Cerebellar cortex (tissue), 1 donor: ENCODE measurements at regions not wholly inside any gene's neighbourhood (a gene's known extent, or its start where the extent isn't known, plus 50 kb on each side); places are given as distances from the start of the nearest gene placed in this dataset.

Experiments used
- DNase-seq: peaks from one replicate; pipeline ENCODE4 v3.0.0-alpha.2; 2015; ENCODE audit warnings: low spot score

- peak; percentile 19 for DNase-seq
Measured at GRCh38 chr18:21997207-21998143, 171.9 kb upstream of the GATA6 start.

- no peak for DNase-seq
Measured at GRCh38 chr18:21998486-21998885, 170.9 kb upstream of the GATA6 start.

DNA sequence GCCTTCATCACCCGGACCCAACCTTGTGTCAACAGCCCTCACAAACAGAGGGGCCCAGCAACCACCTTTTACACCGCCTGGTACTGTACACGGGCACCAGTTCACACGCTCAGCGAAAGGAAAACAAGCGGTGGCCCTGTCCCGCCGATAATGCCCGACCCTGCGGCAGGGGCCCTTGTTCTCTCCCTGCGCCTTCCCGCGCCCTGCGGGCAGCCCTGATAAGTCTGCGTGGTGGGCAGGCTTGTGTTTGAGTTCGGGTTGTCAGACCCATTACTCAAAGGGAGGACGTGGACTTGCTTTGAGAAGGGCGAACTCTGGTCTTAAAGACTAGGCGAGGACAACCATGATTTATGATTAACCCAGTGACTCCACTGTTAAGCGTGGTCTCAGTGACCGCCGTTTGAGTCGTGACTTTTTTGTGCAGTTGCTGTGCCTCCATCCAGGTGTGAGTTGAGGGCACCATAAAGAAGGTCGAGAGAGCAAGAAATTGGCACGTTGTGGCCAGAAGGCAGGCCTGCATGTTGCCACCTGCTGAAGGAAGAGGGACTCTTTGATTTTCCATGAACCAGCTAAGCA is 167.4 kb upstream of the GATA6 start:
- no peak for DNase-seq

GRCh38 chr18:22005191-22005841 is 164.1 kb upstream of the GATA6 start:
- DNase-seq: no peak

DNA sequence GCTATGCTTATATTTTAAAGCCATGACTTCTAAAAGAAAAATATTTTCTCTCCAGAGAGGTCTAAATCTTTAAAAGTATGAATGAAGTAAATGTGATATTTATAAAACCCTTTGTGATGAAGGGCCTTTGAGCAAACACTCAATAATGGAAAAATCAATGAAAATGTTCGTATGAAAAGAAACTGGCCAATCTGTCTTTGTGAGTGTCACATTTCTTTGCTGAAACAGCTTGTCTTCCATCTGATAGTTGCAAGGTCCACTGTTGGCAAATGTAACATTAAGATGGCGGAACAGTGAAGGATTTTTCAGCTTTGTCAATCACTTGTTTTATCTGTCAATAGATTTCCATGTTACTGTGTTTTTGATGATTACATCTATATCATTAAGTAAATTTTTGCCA is 162.9 kb upstream of the GATA6 start:
- no peak for DNase-seq

DNA sequence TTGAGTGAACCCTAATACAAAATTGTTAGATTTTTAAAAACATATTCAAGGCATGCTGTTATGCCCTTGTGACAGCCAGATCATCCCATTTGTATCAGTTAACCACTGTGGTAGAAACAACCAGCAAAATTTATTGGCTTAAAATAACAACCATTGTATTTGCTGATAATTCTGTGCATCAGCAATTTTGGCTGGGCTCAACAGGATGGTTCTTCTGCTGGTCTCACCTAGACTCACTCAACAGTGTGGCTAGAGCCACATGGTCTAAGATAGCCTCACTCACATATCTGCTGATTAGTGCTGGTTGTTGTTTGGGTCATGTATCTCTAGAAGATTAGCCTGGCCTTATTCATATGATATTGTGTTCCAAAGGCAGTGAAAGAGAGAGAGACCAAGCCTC is 160.1 kb upstream of the GATA6 start:
- no peak for DNase-seq

DNA sequence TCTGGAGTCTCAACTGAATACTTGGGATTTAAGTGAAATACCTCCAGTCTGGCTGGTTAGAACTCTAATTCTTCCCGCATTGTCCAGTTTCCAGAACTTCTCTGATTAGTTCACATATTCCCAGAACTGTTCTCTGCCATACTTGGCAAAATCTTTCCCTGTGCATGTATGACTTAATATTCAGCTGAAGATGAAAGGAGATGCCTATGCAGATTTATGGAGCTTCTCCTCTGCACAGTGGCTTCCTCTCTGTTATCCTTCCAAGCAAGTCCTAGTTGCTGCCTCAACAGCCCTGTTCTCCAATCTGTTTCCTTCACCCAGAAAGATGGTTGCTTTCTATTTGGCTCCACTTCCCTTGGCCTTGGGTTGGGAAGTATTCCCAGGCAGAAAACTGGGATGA is 155.4 kb upstream of the GATA6 start:
- DNase-seq: no peak

DNA sequence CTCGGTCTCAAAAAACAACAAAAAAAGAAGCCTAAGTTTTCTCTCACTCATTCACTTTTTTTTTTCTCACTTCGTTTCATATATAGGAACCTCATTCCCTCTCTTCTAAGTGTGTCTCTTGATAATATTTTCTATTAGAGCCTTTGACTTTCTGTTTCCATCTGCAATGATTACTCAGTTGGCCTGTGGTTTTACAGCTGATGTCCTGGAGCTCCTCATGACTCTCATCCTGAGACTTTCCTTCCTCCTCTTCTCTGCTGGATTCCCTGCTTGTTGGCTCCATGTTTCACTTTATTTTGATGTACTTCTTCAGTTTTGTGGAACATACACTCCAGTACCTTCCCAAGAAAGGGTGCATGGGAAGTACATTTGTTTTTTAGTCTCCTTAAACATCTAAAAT is 154.2 kb upstream of the GATA6 start:
- no peak for DNase-seq

- DNase-seq: no peak
Measured at GRCh38 chr18:22018366-22018765, 151.0 kb upstream of the GATA6 start.

- DNase-seq: no peak
Measured at GRCh38 chr18:22019193-22019592, 150.2 kb upstream of the GATA6 start.

DNA sequence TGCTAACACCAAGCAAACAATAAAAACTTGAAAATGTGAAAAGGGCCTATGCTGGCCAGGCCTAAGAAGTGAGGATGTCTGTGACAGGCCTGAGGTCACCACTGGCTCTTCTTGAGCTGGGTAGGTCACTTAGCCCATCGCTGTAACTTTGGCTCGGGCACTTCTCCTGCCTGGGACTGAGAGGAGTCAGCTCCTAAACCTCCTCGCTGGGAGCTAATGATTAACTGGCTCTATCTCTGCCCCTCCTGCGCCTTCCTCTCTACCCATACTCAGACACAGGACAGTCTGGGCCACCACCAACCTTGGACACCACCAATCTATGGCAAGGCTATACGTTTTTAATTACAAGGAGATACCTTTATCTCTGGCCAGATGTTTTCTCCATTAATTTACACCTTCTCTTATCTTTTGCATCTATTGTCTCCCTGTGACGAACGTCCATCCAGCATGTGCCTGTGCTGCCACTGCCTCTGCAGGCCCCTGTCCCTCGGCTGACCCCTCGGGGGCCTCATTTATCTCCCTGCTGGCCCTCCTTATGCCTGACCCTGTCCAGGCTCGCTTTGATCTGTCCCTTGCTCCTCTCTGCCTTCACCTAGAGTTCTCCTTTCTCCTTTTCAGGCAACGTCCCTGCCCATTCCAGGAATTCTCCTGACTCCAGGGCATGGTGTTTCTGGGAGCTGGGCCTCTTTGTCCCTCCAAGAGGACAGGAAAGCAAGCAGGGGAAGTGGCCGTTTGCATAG is 149.1 kb upstream of the GATA6 start:
- no peak for DNase-seq

DNA sequence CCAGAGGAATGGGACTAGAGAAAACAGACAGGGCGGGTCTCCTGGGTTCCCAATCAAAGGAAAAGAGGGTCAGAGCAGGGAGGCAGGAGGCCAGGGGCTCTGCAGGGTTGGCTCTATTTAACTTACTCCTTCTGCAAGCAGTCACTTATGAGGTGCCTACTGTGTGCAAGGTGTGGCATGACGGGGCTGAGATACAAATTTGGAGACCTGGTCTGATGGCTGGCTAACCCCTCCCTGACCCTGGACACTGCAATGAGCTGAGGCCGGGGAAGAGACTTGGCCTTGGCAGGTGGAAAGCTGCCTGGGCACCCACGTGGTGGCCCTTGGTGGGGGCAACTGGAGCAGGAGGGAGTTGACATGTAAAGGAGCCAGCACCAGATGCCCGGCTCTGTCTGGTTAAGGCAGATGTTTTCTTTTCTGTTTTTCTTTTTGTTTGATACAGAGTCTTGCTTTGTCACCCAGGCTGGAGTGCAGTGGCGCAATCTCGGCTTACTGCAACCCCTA is 148.5 kb upstream of the GATA6 start:
- DNase-seq: no peak

DNA sequence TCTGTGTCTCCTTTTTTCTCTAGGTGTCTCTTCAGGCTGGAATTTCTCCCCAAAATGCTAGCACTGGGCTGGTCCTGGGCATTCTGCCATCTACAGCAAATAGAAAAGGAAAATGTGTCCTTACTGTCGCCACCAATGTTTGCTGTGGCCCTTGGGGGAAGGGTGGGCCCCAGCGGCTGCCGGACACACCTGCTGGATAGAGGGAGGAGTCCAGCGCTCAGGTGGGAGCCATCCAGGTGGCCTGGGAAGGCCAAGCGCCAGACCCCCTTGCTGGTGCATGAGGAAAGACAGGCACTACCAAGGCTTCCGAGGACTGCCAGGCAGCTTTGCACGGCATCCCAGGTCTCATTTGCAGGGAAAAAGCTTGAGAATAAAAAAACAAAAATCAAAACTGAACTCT is 147.7 kb upstream of the GATA6 start:
- DNase-seq: no peak

GRCh38 chr18:22024924-22025323 is 144.5 kb upstream of the GATA6 start:
- no peak for DNase-seq

DNA sequence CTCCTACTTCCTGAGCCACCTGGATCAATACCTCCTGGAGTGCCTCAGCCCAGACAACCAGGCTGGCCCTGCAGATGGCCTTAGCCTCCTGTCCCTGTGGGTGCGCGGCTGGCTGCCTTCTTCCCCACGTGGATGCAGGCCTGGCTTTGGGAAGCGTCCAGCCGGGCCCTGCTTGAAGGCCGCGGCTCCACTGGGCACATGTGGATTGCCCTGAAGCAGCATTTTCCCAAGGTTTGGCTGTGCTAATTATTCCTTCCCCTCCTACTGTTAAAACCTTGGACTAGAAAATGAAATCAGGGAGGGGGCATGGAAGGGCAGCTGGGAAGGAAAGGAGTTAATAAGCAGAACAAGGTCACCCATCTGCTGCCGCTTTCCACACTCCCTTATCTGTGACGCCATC is 143.0 kb upstream of the GATA6 start:
- DNase-seq: no peak

DNA sequence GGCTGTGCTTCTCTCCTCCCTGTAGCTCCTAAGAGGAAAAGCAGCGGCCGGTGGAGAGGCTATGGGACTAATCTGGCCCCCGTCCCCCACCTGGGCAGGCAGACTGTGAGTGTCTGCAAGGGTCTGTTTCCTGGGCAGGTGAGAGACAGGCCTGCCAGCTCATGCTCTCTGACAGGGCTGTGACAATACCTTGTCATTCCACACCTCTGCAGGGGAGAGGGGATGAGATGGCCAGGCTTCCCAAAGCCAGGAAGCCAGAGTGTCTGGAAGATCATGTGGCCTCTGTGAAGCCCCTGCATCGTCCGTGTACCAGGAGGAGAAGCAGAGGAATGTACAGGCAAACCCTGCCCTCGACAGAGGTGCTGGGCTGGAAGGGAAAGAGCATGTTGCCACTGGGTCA is 142.5 kb upstream of the GATA6 start:
- DNase-seq: no peak

DNA sequence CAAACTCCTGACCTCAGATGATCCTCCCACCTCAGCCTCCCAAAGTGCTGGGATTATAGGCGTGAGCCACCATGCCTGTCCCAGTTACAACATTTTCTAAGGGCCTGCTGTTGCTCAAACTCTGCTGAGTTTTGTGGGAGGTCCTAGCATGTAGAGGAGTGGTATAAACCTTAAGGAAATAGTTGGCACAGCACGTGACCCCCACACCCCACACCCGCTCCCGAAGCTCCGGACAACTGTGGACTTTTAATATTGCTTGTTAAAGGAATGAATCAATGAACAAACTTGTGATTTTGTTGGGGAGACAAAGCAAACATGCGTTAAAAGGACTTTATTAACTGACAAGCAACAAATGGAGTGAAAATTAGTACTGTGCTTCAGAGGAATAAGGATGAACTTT is 137.8 kb upstream of the GATA6 start:
- no peak for DNase-seq

- DNase-seq: peak; percentile 45
Measured at GRCh38 chr18:22032392-22032961, 136.9 kb upstream of the GATA6 start.

GRCh38 chr18:22033085-22033484 is 136.3 kb upstream of the GATA6 start:
- no peak for DNase-seq

GRCh38 chr18:22034276-22034675 is 135.1 kb upstream of the GATA6 start:
- no peak for DNase-seq

GRCh38 chr18:22040533-22040932 is 128.9 kb upstream of the GATA6 start:
- DNase-seq: no peak

DNA sequence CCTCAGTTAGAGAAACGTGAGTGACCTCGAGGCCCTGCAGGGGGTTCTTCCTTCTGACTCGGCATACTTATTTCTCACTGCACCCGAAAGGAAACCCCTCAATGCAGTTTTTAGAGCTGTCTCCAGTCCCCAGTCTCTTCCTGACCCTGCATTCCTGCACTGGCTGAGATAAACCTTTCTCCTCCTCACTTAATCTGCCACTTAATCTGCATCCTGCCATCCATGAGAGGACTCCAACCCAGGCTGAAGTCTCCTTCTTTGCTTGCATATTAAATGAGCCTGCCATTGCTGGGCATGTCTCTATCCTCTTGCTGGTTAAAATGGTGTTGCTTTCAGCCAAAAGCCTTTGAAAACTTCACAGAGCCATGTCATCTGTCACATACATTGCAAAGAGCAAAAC is 125.6 kb upstream of the GATA6 start:
- DNase-seq: no peak
